CD14-positive monocyte (primary cell): ENCODE measurements at regions not wholly inside any gene's neighbourhood (a gene's known extent, or its start where the extent isn't known, plus 50 kb on each side); places are given as distances from the start of the nearest gene placed in this dataset.

ENCODE experiments used
- DNase-seq, 3 donors: peaks; one replicate each; pipeline ENCODE4 v3.0.0-alpha.2; 2011 to 2022
- H2AFZ ChIP-seq: 2 replicates; pipeline ENCODE4 v1.6.0; 2012; ENCODE audit warnings: mild to moderate bottlenecking, low read depth, low read length, inconsistent platforms; ENCODE audit not compliant: insufficient read depth, poor library complexity, severe bottlenecking
- H3K27ac ChIP-seq, 2 donors: 1 replicate in 1 of 2; 2 replicates in 1 of 2; pipeline ENCODE4 v1.5.1; 2012 to 2013; ENCODE audit warnings: low read length in 2 of 2, control low read depth in 1 of 2, inconsistent platforms in 1 of 2, low read depth in 1 of 2, mild to moderate bottlenecking in 1 of 2
- H3K27me3 ChIP-seq, 2 donors: one replicate each; pipeline versions ENCODE4 v1.6.0 to v1.6.1; 2011 to 2013; ENCODE audit warnings: low read length in 2 of 2; ENCODE audit not compliant: control insufficient read depth in 2 of 2, insufficient read depth in 2 of 2
- H3K36me3 ChIP-seq, 2 donors: replicated peaks in 1 of 2; 1 replicate in 1 of 2; 2 replicates in 1 of 2; pipeline versions ENCODE4 v1.5.1 to v1.6.1; 2012 to 2013; ENCODE audit warnings: low read length in 2 of 2, control low read depth in 1 of 2, inconsistent platforms in 1 of 2, mild to moderate bottlenecking in 1 of 2; ENCODE audit not compliant: insufficient read depth in 2 of 2, control insufficient read depth in 1 of 2
- H3K4me1 ChIP-seq, 2 donors: 1 replicate in 1 of 2; 2 replicates in 1 of 2; pipeline versions ENCODE4 v1.5.1 to v1.6.1; 2012 to 2013; ENCODE audit warnings: low read length in 2 of 2, control low read depth in 1 of 2, inconsistent platforms in 1 of 2, mild to moderate bottlenecking in 1 of 2, moderate library complexity in 1 of 2; ENCODE audit not compliant: insufficient read depth in 2 of 2, control insufficient read depth in 1 of 2
- H3K4me2 ChIP-seq: replicated peaks from 2 replicates; pipeline ENCODE3; 2012; ENCODE audit warnings: low read length, moderate library complexity, mild to moderate bottlenecking; ENCODE audit not compliant: poor library complexity, severe bottlenecking; ENCODE audit errors: extremely low read depth
- H3K4me3 ChIP-seq, 3 experiments: fragments of 200-600 bp in 1 of 3; sonication (generic) in 1 of 3; replicated peaks in 1 of 3; 1 replicate in 2 of 3; 2 replicates in 1 of 3; pipeline ENCODE4 v1.5.1; 2011 to 2013; ENCODE audit warnings: low read length in 3 of 3, mild to moderate bottlenecking in 3 of 3, control low read depth in 2 of 3, low read depth in 2 of 3, inconsistent platforms in 1 of 3, moderate library complexity in 1 of 3
- H3K79me2 ChIP-seq: 2 replicates; pipeline ENCODE4 v1.6.0; 2012; ENCODE audit warnings: mild to moderate bottlenecking, control low read depth, inconsistent platforms, low read length, moderate library complexity; ENCODE audit not compliant: insufficient read depth
- H3K9ac ChIP-seq: 2 replicates; pipeline ENCODE4 v1.6.0; 2017; ENCODE audit warnings: low read length, mild to moderate bottlenecking; ENCODE audit not compliant: insufficient read depth, poor library complexity, severe bottlenecking
- H3K9me3 ChIP-seq, 2 donors: replicated peaks in 1 of 2; 1 replicate in 1 of 2; 2 replicates in 1 of 2; pipeline versions ENCODE4 v1.5.1 to v1.6.1; 2012 to 2013; ENCODE audit warnings: low read length in 2 of 2, control low read depth in 1 of 2; ENCODE audit not compliant: control insufficient read depth in 1 of 2, insufficient read depth in 1 of 2
- H4K20me1 ChIP-seq: 2 replicates; pipeline ENCODE4 v1.6.0; 2012; ENCODE audit warnings: mild to moderate bottlenecking, low read length, control low read depth, moderate library complexity; ENCODE audit not compliant: insufficient read depth
- H3K27ac Mint-ChIP-seq, 7 donors: one replicate each; pipeline ENCODE4 v1.8.0; 2020; ENCODE audit warnings: mild to moderate bottlenecking in 7 of 7, mixed read lengths in 7 of 7, moderate library complexity in 6 of 7, inconsistent platforms in 2 of 7
- H3K27me3 Mint-ChIP-seq, 3 donors: one replicate each; pipeline ENCODE4 v1.8.0; 2021 to 2022; ENCODE audit warnings: low read depth in 3 of 3, mild to moderate bottlenecking in 3 of 3, mixed read lengths in 3 of 3, moderate library complexity in 3 of 3, inconsistent platforms in 1 of 3
- H3K36me3 Mint-ChIP-seq, 2 donors: one replicate each; pipeline ENCODE4 v1.8.0; 2020; ENCODE audit warnings: mixed read lengths in 2 of 2, inconsistent platforms in 1 of 2, mild to moderate bottlenecking in 1 of 2
- H3K4me1 Mint-ChIP-seq: one replicate; pipeline ENCODE4 v1.8.0; 2020; ENCODE audit warnings: mild to moderate bottlenecking, mixed read lengths
- H3K4me3 Mint-ChIP-seq, 2 donors: one replicate each; pipeline ENCODE4 v1.8.0; 2020; ENCODE audit warnings: mild to moderate bottlenecking in 2 of 2, mixed read lengths in 2 of 2, moderate library complexity in 1 of 2
- H3K9me3 Mint-ChIP-seq, 7 donors: one replicate each; pipeline ENCODE4 v1.8.0; 2020 to 2022; ENCODE audit warnings: mixed read lengths in 7 of 7, mild to moderate bottlenecking in 6 of 7, moderate library complexity in 6 of 7, inconsistent platforms in 2 of 7
- CTCF ChIP-seq: fragments of 200-600 bp; IDR thresholded peaks from one replicate; pipeline ENCODE4 v1.8.0; 2022; ENCODE audit warnings: antibody characterized with exemption, mild to moderate bottlenecking
- WGBS: methylation state at CpG from one replicate; pipeline ENCODE4 v1.1.5; 2013; ENCODE audit warnings: missing lambda C conversion rate; ENCODE audit not compliant: insufficient coverage; 5-methylcytosine and 5-hydroxymethylcytosine counted together
- intact Hi-C, 2 donors: fragments of 100-400 bp; cut with micrococcal nuclease; formaldehyde crosslinking; loops; one replicate each; pipeline versions ENCODE4 v1.15.0 to v1.15.1; 2023

- H4K20me1 ChIP-seq, result no peaks in the 10 kb centered on the region
- WGBS, result 70% methylated on average over 5 of the region's 5 CpGs
- no peaks in the 10 kb centered on the region for H3K4me1 ChIP-seq
- H3K79me2 ChIP-seq, result no peaks in the 10 kb centered on the region
- no peaks in the 10 kb centered on the region for H3K36me3 Mint-ChIP-seq
- TF ChIP-seq CTCF, result no peak
- no peaks in the 10 kb centered on the region for H3K4me1 Mint-ChIP-seq
- H3K27me3 Mint-ChIP-seq, result peaks cover 0 to 2% (median 0%) of the 10 kb centered on the region in 3 donors
- no peak overlapping the region for H3K4me3 Mint-ChIP-seq
- peaks cover 0 to 4% (median 0%) of the 10 kb centered on the region in 7 donors for H3K9me3 Mint-ChIP-seq
- intact Hi-C loops, result no loop called here
- H3K36me3 ChIP-seq, result no peaks in the 10 kb centered on the region
- H3K4me3 ChIP-seq, result no peak overlapping the region
- H3K27me3 ChIP-seq, result no peaks in the 10 kb centered on the region
- no peak overlapping the region for H3K27ac Mint-ChIP-seq
- H3K27ac ChIP-seq, result no peak overlapping the region
- no peak overlapping the region for H2AFZ ChIP-seq
- H3K9ac ChIP-seq, result no peak overlapping the region
- DNase-seq, result no peak
- H3K4me2 ChIP-seq, result no peak overlapping the region
- H3K9me3 ChIP-seq, result no peaks in the 10 kb centered on the region
Observed at GRCh38 chr3:102712896-102713295, 278.1 kb downstream of the ZPLD1 start.

GRCh38 chr3:102714567-102714966, 279.8 kb downstream of the ZPLD1 start:
- H3K79me2 ChIP-seq, result no peaks in the 10 kb centered on the region
- Mint-ChIP-seq H3K36me3 (no peaks in the 10 kb centered on the region), H3K27ac (no peak overlapping the region), H3K4me3 (no peak overlapping the region), H3K9me3 (peaks cover 0 to 4% (median 0%) of the 10 kb centered on the region in 7 donors), H3K27me3 (no peaks in the 10 kb centered on the region), H3K4me1 (no peaks in the 10 kb centered on the region)
- no peaks in the 10 kb centered on the region for H3K36me3 ChIP-seq
- H3K4me2 ChIP-seq, result no peak overlapping the region
- no CpG with 5 or more reads among the region's 3 CpGs for WGBS
- H2AFZ ChIP-seq, result no peak overlapping the region
- no peaks in the 10 kb centered on the region for H3K27me3 ChIP-seq
- H3K4me3 ChIP-seq, result no peak overlapping the region
- no peak for TF ChIP-seq CTCF
- H4K20me1 ChIP-seq, result no peaks in the 10 kb centered on the region
- no peaks in the 10 kb centered on the region for H3K9me3 ChIP-seq
- intact Hi-C loops, result no loop called here
- H3K4me1 ChIP-seq, result no peaks in the 10 kb centered on the region
- DNase-seq, result no peak
- no peak overlapping the region for H3K27ac ChIP-seq
- H3K9ac ChIP-seq, result no peak overlapping the region
